Fibroblast of gingiva (primary cell): ENCODE measurements at regions not wholly inside any gene's neighbourhood (a gene's known extent, or its start where the extent isn't known, plus 50 kb on each side); places are given as distances from the start of the nearest gene placed in this dataset.

Experiments
- DNase-seq: peaks from one replicate; pipeline ENCODE4 v3.0.0-alpha.2; 2011; ENCODE audit warnings: low read depth

- DNase-seq, result peak; percentile 23
Observed at GRCh38 chr6:2426561-2427340, 181.3 kb upstream of the GMDS start.

- no peak for DNase-seq
Observed at GRCh38 chr6:2416128-2416712, 170.8 kb upstream of the GMDS start.

- no peak for DNase-seq
Observed at GRCh38 chr6:2414885-2415547, 169.6 kb upstream of the GMDS start.

GRCh38 chr6:2412731-2413130 is 167.3 kb upstream of the GMDS start:
- peak; percentile 80 for DNase-seq

- DNase-seq, result no peak
Observed at GRCh38 chr6:2410656-2411380, 165.4 kb upstream of the GMDS start.

GRCh38 chr6:2407525-2407924 is 162.1 kb upstream of the GMDS start:
- DNase-seq, result no peak

GRCh38 chr6:2404211-2404929 is 159.0 kb upstream of the GMDS start:
- no peak for DNase-seq

GRCh38 chr6:2403546-2403945 is 158.1 kb upstream of the GMDS start:
- DNase-seq, result no peak

- peak; percentile 76 for DNase-seq
Observed at GRCh38 chr6:2396846-2397630, 151.6 kb upstream of the GMDS start.

GRCh38 chr6:2396042-2396657 is 150.7 kb upstream of the GMDS start:
- DNase-seq, result no peak

GRCh38 chr6:2388554-2389324 is 143.3 kb upstream of the GMDS start:
- DNase-seq, result no peak

GRCh38 chr6:2387445-2387844 is 142.0 kb upstream of the GMDS start:
- no peak for DNase-seq

- no peak for DNase-seq
Observed at GRCh38 chr6:2385471-2385983, 140.1 kb upstream of the GMDS start.

- DNase-seq, result no peak
Observed at GRCh38 chr6:2384528-2384927, 139.1 kb upstream of the GMDS start.

GRCh38 chr6:2381872-2382661 is 136.7 kb upstream of the GMDS start:
- DNase-seq, result no peak

GRCh38 chr6:2378891-2379652 is 133.7 kb upstream of the GMDS start:
- DNase-seq, result peak; percentile 65

- no peak for DNase-seq
Observed at GRCh38 chr6:2378046-2378657, 132.7 kb upstream of the GMDS start.
